ENCODE measurements at regions not wholly inside any gene's neighbourhood (a gene's known extent, or its start where the extent isn't known, plus 50 kb on each side); places are given as distances from the start of the nearest gene placed in this dataset.

DNA sequence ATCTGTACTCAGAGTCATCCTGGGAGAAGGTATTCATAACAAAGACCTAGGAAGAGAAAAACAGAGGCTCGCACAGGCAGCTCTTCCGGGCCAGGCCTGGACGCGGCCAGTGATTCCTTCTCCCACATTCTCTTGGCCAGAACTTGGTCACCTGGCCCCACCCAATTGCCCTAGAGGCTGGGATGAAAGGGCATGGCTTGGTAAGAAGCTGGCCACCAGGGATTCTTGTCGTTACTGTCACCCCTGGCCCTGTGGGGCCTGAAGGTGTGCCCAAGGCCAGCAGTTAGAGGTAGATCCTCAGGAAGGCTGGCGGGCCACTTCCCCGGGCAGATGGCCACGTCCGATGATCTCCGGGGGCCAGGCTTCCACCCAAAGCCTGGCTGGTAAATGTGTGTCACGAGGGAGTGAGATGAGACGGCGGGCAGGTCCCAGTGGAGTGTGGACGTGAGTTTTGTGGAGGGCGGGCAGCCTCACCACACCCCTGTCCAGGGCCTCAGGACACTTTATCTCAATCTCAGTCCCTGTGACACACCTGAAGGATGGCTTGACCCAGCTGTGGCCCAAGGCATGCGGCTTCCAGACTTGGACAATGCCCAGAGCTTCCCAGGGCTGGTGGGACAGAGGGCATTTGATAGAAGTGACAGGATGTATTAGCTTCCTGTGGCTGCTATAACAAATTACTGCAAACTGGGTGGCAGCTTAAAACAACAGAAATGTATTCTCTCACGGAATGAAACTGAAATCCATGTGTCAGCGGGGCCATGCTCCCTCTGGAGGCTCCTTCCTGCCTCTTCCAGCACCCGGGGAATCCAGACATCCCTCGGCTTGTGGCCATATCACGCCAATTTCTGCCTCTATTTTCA, 66.3 kb upstream of the GSE1 start:
- DNase-seq (ENCODE audit: low read depth) = no peak
- TF ChIP-seq, protein P1, sequence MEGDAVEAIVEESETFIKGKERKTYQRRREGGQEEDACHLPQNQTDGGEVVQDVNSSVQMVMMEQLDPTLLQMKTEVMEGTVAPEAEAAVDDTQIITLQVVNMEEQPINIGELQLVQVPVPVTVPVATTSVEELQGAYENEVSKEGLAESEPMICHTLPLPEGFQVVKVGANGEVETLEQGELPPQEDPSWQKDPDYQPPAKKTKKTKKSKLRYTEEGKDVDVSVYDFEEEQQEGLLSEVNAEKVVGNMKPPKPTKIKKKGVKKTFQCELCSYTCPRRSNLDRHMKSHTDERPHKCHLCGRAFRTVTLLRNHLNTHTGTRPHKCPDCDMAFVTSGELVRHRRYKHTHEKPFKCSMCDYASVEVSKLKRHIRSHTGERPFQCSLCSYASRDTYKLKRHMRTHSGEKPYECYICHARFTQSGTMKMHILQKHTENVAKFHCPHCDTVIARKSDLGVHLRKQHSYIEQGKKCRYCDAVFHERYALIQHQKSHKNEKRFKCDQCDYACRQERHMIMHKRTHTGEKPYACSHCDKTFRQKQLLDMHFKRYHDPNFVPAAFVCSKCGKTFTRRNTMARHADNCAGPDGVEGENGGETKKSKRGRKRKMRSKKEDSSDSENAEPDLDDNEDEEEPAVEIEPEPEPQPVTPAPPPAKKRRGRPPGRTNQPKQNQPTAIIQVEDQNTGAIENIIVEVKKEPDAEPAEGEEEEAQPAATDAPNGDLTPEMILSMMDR (IDR thresholded peaks at IDR 0.05; ENCODE audit: insufficient read depth, low read length, poor library complexity, severe bottlenecking) = peak; percentile 20

DNA sequence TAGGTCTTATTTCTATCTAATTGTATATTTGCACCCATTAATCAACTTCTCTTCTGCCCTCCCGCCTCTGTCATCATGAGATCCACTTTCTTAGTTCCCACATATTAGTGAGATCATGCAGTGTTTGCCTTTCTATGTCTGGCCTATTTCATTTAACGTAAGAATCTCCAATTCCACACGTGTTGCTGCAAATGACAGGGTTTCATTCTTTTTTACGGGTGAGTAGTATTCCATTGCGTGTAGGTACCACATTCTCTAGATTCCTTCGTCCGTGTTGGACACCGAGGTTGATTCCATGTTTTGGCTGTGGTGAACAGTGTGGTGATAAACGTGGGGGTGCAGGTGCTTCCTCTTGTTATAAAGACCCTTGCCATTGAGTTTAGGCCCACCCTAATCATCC, 64.7 kb upstream of the GSE1 start:
- H3K36me3 ChIP-seq (ENCODE audit: control insufficient read depth, insufficient read depth, low read length) = no peaks in the 10 kb centered on the region
- no peak for DNase-seq (ENCODE audit: low read depth)
- H3K27me3 ChIP-seq (ENCODE audit: control insufficient read depth, insufficient read depth, low read length) = peaks cover 4% of the 10 kb centered on the region
- no peak overlapping the region for H3K4me3 ChIP-seq (ENCODE audit: low read depth, low read length)
- TF ChIP-seq, protein P1 (IDR thresholded peaks at IDR 0.05; ENCODE audit: insufficient read depth, low read length, poor library complexity, severe bottlenecking) = no peak

More for the DNA sequence above, 66.3 kb upstream of the GSE1 start:
- H3K4me3 ChIP-seq (ENCODE audit: low read depth, low read length) = no peak overlapping the region
- peaks cover 4% of the 10 kb centered on the region for H3K27me3 ChIP-seq (ENCODE audit: control insufficient read depth, insufficient read depth, low read length)
- no peaks in the 10 kb centered on the region for H3K36me3 ChIP-seq (ENCODE audit: control insufficient read depth, insufficient read depth, low read length)

GRCh38 chr16:85549766-85550421, 63.2 kb upstream of the GSE1 start:
- DNase-seq (ENCODE audit: low read depth) = no peak
- H3K4me3 ChIP-seq (ENCODE audit: low read depth, low read length) = no peak overlapping the region
- TF ChIP-seq, protein P1 (IDR thresholded peaks at IDR 0.05; ENCODE audit: insufficient read depth, low read length, poor library complexity, severe bottlenecking) = no peak

GRCh38 chr16:85550422-85550864, 62.7 kb upstream of the GSE1 start:
- DNase-seq (ENCODE audit: low read depth) = no peak
- Histone ChIP-seq H3K27me3 (ENCODE audit: control insufficient read depth, insufficient read depth, low read length) (no peaks in the 10 kb centered on the region), H3K36me3 (ENCODE audit: control insufficient read depth, insufficient read depth, low read length) (no peaks in the 10 kb centered on the region), H3K4me3 (ENCODE audit: low read depth, low read length) (no peak overlapping the region)
- TF ChIP-seq, protein P1 (IDR thresholded peaks at IDR 0.05; ENCODE audit: insufficient read depth, low read length, poor library complexity, severe bottlenecking) = no peak

More at GRCh38 chr16:85549766-85550421, 63.2 kb upstream of the GSE1 start:
- no peaks in the 10 kb centered on the region for H3K36me3 ChIP-seq (ENCODE audit: control insufficient read depth, insufficient read depth, low read length)
- peaks cover 1% of the 10 kb centered on the region for H3K27me3 ChIP-seq (ENCODE audit: control insufficient read depth, insufficient read depth, low read length)

DNA sequence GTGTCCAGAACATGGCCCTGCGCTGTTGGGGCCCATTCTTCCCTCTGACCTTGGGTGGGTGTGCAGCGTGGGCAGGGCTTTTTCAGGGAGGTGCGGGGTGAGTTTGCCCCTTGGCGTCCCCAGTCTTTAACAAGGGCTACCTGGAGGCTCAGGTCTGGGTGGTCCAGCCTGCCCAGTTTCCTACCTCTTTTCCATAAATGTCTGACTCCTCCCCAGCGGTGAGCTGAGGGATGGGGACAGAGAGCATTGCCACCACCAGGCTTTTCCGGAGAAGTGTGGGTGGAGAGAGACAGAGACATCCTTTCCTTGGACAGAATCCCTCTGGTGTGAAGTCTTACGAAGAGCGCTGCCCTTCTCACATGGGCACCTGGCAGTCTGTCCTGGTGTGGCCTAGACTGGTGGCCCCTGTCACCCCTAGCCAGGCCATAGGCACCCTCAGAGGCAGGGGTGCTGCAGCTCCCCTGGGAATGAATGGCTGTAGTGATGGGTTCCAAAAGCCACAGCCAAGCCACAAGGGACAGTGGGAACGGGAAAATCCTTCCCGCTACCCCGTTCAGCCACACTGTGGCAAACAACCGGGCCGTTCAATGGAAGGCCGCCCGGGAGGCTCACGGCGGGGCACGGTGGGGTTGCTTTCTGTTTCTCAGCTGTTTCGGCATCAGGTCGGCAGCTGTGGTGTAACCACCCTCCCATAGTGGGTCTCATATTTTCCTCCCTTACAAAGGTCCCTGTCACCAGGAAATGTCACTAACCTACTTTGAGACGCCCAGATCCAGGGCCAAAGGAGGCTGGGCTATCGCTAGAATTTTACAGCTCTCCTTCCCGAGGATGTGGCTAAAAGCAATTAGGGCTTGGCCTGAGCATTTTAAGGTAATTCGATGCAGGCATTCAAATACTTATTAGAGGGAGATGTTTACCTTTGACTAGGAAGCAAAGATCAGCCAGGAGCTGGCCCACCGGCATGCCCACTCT, 61.9 kb upstream of the GSE1 start:
- DNase-seq (ENCODE audit: low read depth) = no peak
- H3K4me3 ChIP-seq (ENCODE audit: low read depth, low read length) = no peak overlapping the region
- TF ChIP-seq, protein P1 (IDR thresholded peaks at IDR 0.05; ENCODE audit: insufficient read depth, low read length, poor library complexity, severe bottlenecking) = no peak
- H3K36me3 ChIP-seq (ENCODE audit: control insufficient read depth, insufficient read depth, low read length) = no peaks in the 10 kb centered on the region
- H3K27me3 ChIP-seq (ENCODE audit: control insufficient read depth, insufficient read depth, low read length) = no peaks in the 10 kb centered on the region

Data from kidney epithelial cell (primary cell).